MM.1S (cell line): ENCODE measurements at regions not wholly inside any gene's neighbourhood (a gene's known extent, or its start where the extent isn't known, plus 50 kb on each side); places are given as distances from the start of the nearest gene placed in this dataset.

Experiments used
- DNase-seq: peaks from one replicate; pipeline ENCODE4 v3.0.0-alpha.2; 2015
- H2AFZ ChIP-seq: fragments of 300-600 bp; sonication (generic); 2 replicates; pipeline ENCODE4 v1.6.0; 2016; ENCODE audit warnings: antibody characterized with exemption, low read length
- H3F3A ChIP-seq: fragments of 300-600 bp; sonication (generic); 2 replicates; pipeline ENCODE4 v1.6.1; 2016; ENCODE audit warnings: mild to moderate bottlenecking, antibody characterized with exemption, low read length, moderate library complexity, mixed read lengths; ENCODE audit not compliant: insufficient read depth
- H3K27ac ChIP-seq: fragments of 300-600 bp; sonication (generic); 2 replicates; pipeline ENCODE4 v1.5.1; 2016; ENCODE audit warnings: mild to moderate bottlenecking, low read length
- H3K27me3 ChIP-seq: fragments of 300-600 bp; sonication (generic); replicated peaks from 2 replicates; pipeline ENCODE4 v1.6.0; 2016; ENCODE audit warnings: low read length; ENCODE audit not compliant: insufficient read depth
- H3K36me3 ChIP-seq: fragments of 300-600 bp; sonication (generic); replicated peaks from 2 replicates; pipeline ENCODE4 v1.6.1; 2016; ENCODE audit warnings: mild to moderate bottlenecking, low read length, mixed read lengths; ENCODE audit not compliant: insufficient read depth
- H3K4me1 ChIP-seq: fragments of 300-600 bp; sonication (generic); 2 replicates; pipeline ENCODE4 v1.6.1; 2016; ENCODE audit warnings: low read length, mixed read lengths
- H3K4me2 ChIP-seq: fragments of 300-600 bp; sonication (generic); 2 replicates; pipeline ENCODE4 v1.6.0; 2016; ENCODE audit warnings: low read depth, low read length
- H3K4me3 ChIP-seq: fragments of 300-600 bp; sonication (generic); 2 replicates; pipeline ENCODE4 v1.5.1; 2016; ENCODE audit warnings: low read length, mixed read lengths
- H3K79me2 ChIP-seq: fragments of 300-600 bp; sonication (generic); 2 replicates; pipeline ENCODE4 v1.6.1; 2016; ENCODE audit warnings: mixed run types, low read length, mixed read lengths
- H3K9ac ChIP-seq: fragments of 300-600 bp; sonication (generic); 2 replicates; pipeline ENCODE4 v1.6.1; 2016; ENCODE audit warnings: low read length, mixed read lengths
- H3K9me2 ChIP-seq: fragments of 300-600 bp; sonication (generic); replicated peaks from 2 replicates; pipeline ENCODE4 v1.6.1; 2016; ENCODE audit warnings: mild to moderate bottlenecking, low read length, mixed read lengths; ENCODE audit not compliant: insufficient read depth
- H3K9me3 ChIP-seq: fragments of 300-600 bp; sonication (generic); replicated peaks from 2 replicates; pipeline ENCODE4 v1.6.1; 2016; ENCODE audit warnings: mild to moderate bottlenecking, low read length, mixed read lengths; ENCODE audit not compliant: insufficient read depth
- H4K20me1 ChIP-seq: fragments of 300-600 bp; sonication (generic); 2 replicates; pipeline ENCODE4 v1.6.1; 2016; ENCODE audit warnings: mild to moderate bottlenecking, low read length, moderate library complexity, mixed read lengths; ENCODE audit not compliant: insufficient read depth
- CTCF ChIP-seq: fragments of 300-600 bp; sonication (generic); IDR thresholded peaks from 2 replicates; pipeline ENCODE4 v1.5.1; 2016; ENCODE audit warnings: antibody characterized with exemption, low read length, mixed read lengths
- EZH2 ChIP-seq: fragments of 300-600 bp; sonication (generic); optimal IDR thresholded peaks from 2 replicates; pipeline ENCODE3; 2017; ENCODE audit warnings: low read depth, mild to moderate bottlenecking, antibody characterized with exemption, low read length, mixed read lengths
- EZH2phosphoT487 ChIP-seq: fragments of 300-600 bp; sonication (generic); IDR thresholded peaks from 2 replicates; pipeline ENCODE4 v1.6.1; 2018; ENCODE audit warnings: antibody characterized with exemption, low read length

DNA sequence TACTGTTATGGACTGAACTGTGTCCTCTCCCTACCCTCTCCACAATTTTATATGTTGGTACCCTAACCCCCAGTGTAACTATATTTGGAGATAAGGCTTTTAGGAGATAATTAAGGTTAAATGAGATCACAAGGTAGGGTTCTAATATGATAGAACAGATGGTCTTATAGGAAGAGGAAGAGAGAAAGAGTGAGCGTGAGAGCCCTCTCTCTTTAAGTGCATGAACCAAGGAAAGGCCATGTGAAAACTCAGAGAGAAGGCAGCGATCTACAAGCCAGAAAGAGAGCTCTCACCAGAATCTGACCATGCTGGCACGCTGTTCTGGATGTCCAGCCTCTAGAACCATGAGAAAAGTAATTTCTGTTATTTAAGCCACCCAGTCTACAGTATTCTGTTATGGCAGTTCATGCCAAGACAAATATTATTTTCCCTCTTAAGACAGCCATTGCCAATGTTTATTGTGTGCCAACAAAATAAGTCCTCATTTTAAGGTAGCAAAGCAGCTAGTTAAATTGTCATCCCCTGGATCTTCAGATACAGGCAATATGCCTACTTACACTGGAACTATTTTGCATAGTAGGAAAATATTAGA is 336.2 kb downstream of the MID1IP1 start:
- TF ChIP-seq CTCF, result no peak
- Histone ChIP-seq H3K27me3 (no peaks in the 10 kb centered on the region), H3K4me3 (no peak overlapping the region), H3K9me2 (no peaks in the 10 kb centered on the region), H3K79me2 (no peaks in the 10 kb centered on the region), H3K27ac (no peak overlapping the region), H3K9ac (no peak overlapping the region), H3K9me3 (no peaks in the 10 kb centered on the region), H3K4me2 (no peak overlapping the region), H2AFZ (no peak overlapping the region), H4K20me1 (no peaks in the 10 kb centered on the region), H3F3A (no peaks in the 10 kb centered on the region), H3K36me3 (no peaks in the 10 kb centered on the region), H3K4me1 (0 out of 2 replicates have a peak, but pooled peaks cover 13% of the 10 kb centered on the region)
- no peak for DNase-seq

DNA sequence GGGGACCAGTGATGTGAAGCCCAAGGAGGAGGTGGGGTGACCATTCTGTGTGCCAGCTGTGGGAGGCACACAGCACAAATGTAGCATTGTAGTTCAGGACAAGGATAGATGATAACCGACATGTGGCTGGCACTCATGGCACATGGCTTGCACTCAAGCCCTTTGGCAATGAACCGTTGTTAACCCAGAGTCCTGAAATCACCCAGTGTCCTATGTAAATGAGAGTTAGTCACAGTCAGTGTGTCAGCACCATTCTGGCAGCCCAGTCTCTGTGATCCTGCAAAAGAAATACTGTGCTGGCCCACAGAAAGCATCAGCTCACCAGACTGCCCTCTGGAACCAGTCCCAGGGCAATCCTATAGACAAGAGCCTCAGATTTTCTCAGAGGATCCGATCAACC is 339.3 kb downstream of the MID1IP1 start:
- no peaks in the 10 kb centered on the region for H3F3A ChIP-seq
- H3K27me3 ChIP-seq, result no peaks in the 10 kb centered on the region
- H3K79me2 ChIP-seq, result no peaks in the 10 kb centered on the region
- no peaks in the 10 kb centered on the region for H4K20me1 ChIP-seq
- H3K4me3 ChIP-seq, result no peak overlapping the region
- no peaks in the 10 kb centered on the region for H3K36me3 ChIP-seq
- peaks cover 7% of the 10 kb centered on the region; the same call in 1 of the 2 replicates for H3K4me1 ChIP-seq
- no peak overlapping the region for H2AFZ ChIP-seq
- no peaks in the 10 kb centered on the region for H3K9me2 ChIP-seq
- H3K9ac ChIP-seq, result no peak overlapping the region
- no peak overlapping the region for H3K27ac ChIP-seq
- no peak for DNase-seq
- no peak overlapping the region for H3K4me2 ChIP-seq
- TF ChIP-seq CTCF, result no peak
- TF ChIP-seq EZH2phosphoT487, result no peak
- no peak for TF ChIP-seq EZH2
- H3K9me3 ChIP-seq, result no peaks in the 10 kb centered on the region

DNA sequence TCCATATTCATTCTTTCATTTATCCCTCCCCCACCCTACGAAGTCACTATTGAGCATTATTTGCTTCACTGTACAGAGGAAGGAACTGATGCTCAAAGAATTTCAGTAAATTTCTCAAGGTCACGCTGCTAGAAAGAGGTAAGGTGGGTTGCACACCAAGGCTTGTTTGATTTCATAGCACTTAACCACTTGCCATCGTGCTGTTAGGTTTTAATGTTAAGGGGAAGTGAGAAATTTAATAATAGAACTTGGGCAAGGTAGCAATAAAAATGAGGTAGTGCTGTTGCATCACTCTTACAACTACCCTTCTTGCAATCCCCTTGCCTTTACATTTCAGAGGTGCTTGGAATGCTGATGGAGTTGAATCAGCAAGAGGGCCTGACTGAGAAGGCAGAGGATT is 343.1 kb downstream of the MID1IP1 start:
- no peaks in the 10 kb centered on the region for H3K36me3 ChIP-seq
- H3K79me2 ChIP-seq, result no peaks in the 10 kb centered on the region
- no peak overlapping the region for H3K27ac ChIP-seq
- no peaks in the 10 kb centered on the region for H3F3A ChIP-seq
- H3K9ac ChIP-seq, result no peak overlapping the region
- TF ChIP-seq CTCF (no peak), EZH2 (no peak), EZH2phosphoT487 (no peak)
- no peaks in the 10 kb centered on the region for H3K9me2 ChIP-seq
- no peak for DNase-seq
- H3K4me1 ChIP-seq, result peaks cover 24% of the 10 kb centered on the region
- H4K20me1 ChIP-seq, result no peaks in the 10 kb centered on the region
- no peaks in the 10 kb centered on the region for H3K27me3 ChIP-seq
- no peaks in the 10 kb centered on the region for H3K9me3 ChIP-seq
- H3K4me3 ChIP-seq, result no peak overlapping the region
- H3K4me2 ChIP-seq, result no peak overlapping the region
- H2AFZ ChIP-seq, result no peak overlapping the region
